Large intestine (tissue), 3 donors: ENCODE measurements at regions not wholly inside any gene's neighbourhood (a gene's known extent, or its start where the extent isn't known, plus 50 kb on each side); places are given as distances from the start of the nearest gene placed in this dataset.

Source experiments
- DNase-seq, 2 donors: peaks; one replicate each; pipeline versions ENCODE4 v3.0.0 to v3.0.0-alpha.2; 2013
- H3K27ac ChIP-seq: one replicate; pipeline ENCODE4 v1.5.1; 2013; ENCODE audit warnings: low read length
- H3K27me3 ChIP-seq: 2 replicates; pipeline ENCODE4 v1.6.1; 2013; ENCODE audit warnings: low read length; ENCODE audit not compliant: control insufficient read depth, insufficient read depth
- H3K36me3 ChIP-seq: 2 replicates; pipeline ENCODE4 v1.6.1; 2013; ENCODE audit warnings: low read length; ENCODE audit not compliant: control insufficient read depth, insufficient read depth
- H3K4me1 ChIP-seq: one replicate; pipeline ENCODE4 v1.6.1; 2013; ENCODE audit warnings: low read length; ENCODE audit not compliant: control insufficient read depth, insufficient read depth
- H3K4me3 ChIP-seq: one replicate; pipeline ENCODE4 v1.5.1; 2013; ENCODE audit warnings: low read length
- H3K9me3 ChIP-seq: one replicate; pipeline ENCODE4 v1.6.1; 2013; ENCODE audit warnings: mild to moderate bottlenecking, low read depth, low read length, moderate library complexity; ENCODE audit not compliant: control insufficient read depth
- WGBS: methylation state at CpG from one replicate; pipeline ENCODE4 v1.1.5; 2013; ENCODE audit warnings: low lambda C conversion rate; ENCODE audit not compliant: insufficient coverage; 5-methylcytosine and 5-hydroxymethylcytosine counted together

DNA sequence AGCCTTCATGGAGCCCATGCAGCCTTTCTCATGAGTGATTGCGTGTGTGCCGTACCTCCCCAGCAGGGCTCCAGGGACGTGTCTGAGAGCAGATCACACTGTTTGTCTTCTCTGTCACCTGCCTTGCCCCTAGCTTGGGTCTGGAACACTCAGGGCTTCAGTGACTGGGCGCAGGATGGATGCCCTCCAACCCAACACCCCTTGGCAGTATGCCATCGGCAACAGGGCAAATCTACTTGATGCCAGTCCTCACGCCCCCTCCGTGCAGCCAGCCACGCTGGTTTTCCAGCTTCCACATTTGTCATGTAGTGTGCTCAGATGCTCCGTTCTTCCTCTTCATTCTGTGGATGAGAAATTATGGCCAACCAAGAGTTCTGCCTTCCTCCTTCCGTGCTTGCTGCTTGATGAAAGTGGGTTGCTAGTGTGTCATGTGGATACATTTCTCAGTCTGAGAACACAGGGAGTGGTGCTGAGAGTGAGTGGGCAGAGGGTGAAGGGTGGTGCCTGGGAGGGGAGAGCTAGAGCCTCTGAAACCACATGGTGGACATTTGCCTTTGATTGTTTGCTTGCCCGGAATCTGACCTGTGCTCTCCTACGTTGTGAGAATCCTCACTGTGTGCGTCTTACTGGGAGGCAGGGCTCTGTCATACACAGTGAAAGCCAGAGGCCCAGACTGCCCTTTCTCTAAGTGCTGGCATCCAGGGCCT, 97.2 kb downstream of the FAM43A start:
- WGBS: no CpG with 5 or more reads among the region's 13 CpGs
- H3K27me3 ChIP-seq: no peaks in the 10 kb centered on the region
- H3K27ac ChIP-seq: no peak overlapping the region
- peak in 1 of 2 donors; percentile 29 for DNase-seq
- no peak overlapping the region for H3K4me3 ChIP-seq
- no peaks in the 10 kb centered on the region for H3K36me3 ChIP-seq
- no peaks in the 10 kb centered on the region for H3K9me3 ChIP-seq
- peaks cover 7% of the 10 kb centered on the region for H3K4me1 ChIP-seq

DNA sequence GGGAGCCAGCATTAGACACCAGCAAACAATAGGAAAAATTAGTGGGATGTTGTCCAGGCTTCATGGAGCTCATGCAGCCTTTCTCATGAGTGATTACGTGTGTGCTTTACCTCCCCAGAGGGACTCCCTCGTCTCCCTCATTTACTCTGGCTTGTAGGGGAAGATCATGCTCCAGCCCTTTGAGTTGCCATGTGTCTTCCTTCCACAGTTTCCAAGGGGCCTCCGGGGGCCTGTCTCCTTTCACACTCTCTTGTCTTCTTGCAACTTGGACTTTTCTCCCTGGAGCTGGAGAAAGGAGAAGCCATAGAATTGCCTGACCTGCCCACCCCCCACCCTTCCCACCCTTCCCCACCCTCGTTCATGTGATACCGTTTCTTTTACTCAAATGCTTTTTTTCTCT, 98.7 kb downstream of the FAM43A start:
- DNase-seq: peak in 1 of 2 donors; percentile 57
- Histone ChIP-seq H3K36me3 (no peaks in the 10 kb centered on the region), H3K27ac (no peak overlapping the region), H3K27me3 (no peaks in the 10 kb centered on the region), H3K9me3 (no peaks in the 10 kb centered on the region), H3K4me1 (peaks cover 7% of the 10 kb centered on the region), H3K4me3 (no peak overlapping the region)
- WGBS: no CpG with 5 or more reads among the region's 5 CpGs

DNA sequence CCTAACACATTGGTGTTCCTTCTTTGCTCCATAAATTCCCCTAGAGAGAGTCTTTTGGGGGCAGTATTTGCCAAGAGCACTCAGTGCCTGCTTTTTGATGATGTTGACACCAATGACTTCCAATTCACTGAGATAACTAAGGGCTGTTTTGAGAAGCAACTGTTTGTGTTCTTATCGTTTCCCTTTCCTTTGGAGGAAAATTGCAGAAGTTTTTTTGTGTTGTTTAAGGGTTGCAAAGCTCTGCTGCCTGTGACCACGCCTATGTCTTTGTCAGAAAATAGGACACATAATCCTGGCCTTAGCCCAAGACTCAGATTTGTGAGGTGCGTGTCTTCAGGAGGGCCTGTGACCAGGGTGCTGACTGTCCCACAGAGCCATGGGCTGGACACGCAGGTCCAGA, 99.6 kb downstream of the FAM43A start:
- no peak for DNase-seq
- Histone ChIP-seq H3K36me3 (no peaks in the 10 kb centered on the region), H3K27me3 (no peaks in the 10 kb centered on the region), H3K4me1 (peaks cover 7% of the 10 kb centered on the region), H3K9me3 (no peaks in the 10 kb centered on the region), H3K4me3 (no peak overlapping the region), H3K27ac (no peak overlapping the region)
- no CpG with 5 or more reads among the region's 4 CpGs for WGBS

DNA sequence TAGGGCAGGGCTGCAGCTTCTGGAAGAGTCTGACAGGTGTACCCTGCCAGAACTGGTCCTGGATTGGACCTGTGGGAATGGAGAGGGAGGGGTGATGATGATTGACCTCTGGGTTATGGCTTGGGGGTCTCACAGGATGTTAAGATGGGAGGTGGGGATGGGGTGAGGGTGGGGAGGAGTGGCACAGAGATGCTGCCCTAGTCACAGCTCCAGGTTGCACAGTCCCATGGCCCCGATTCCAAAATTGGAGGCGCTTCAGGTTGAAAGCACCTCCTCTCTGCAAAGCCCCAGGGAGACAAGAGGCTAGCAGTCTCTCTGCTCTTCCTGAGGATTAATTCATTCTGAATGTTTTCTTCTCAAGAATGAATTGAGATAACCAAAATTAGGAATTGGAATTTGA, 101.4 kb downstream of the FAM43A start:
- 100% methylated on average over 2 of the region's 2 CpGs for WGBS
- H3K27ac ChIP-seq: no peak overlapping the region
- no peaks in the 10 kb centered on the region for H3K36me3 ChIP-seq
- peaks cover 7% of the 10 kb centered on the region for H3K4me1 ChIP-seq
- H3K9me3 ChIP-seq: no peaks in the 10 kb centered on the region
- no peak overlapping the region for H3K4me3 ChIP-seq
- no peak for DNase-seq
- no peaks in the 10 kb centered on the region for H3K27me3 ChIP-seq

DNA sequence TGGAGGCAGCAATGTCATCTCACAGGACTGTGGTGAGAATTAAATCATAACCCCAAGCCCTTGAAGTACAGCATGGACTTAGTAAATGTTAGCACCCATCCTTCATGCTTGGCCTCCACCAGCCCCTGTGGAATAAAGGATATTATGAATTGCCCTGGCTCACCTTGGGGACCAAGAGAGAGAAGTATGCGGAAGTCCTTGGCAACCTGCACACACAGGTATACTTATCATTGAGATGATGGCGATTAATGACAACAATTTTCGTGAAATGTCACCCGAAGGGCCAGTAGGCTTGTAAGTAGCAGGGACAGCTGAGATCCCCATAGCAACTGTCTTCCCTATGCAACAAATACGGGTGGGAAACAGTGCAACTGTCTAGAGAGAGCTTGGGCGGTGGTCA, 102.0 kb downstream of the FAM43A start:
- Histone ChIP-seq H3K4me3 (no peak overlapping the region), H3K27me3 (no peaks in the 10 kb centered on the region), H3K36me3 (no peaks in the 10 kb centered on the region), H3K27ac (no peak overlapping the region), H3K9me3 (no peaks in the 10 kb centered on the region), H3K4me1 (peaks cover 7% of the 10 kb centered on the region)
- no peak for DNase-seq
- no CpG with 5 or more reads among the region's 6 CpGs for WGBS

DNA sequence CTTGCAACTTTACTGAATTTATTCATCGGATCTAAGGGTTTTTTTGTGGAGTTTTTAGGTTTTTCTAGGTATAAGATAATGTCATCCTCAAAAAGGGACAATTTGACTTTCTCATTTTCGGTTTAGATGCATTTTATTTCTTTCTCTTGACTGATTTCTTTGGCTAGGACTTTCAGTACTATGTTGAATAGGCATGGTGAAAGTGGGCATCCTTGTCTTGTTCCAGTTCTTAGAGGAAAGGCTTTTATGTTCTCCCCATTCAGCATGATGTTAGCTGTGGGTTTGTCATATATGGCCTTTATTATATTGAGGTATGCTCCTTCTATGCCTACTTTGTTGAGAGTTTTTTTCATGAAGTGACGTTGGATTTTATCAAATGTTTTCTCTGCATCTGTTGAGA, 106.7 kb downstream of the FAM43A start:
- Histone ChIP-seq H3K36me3 (no peaks in the 10 kb centered on the region), H3K4me1 (no peaks in the 10 kb centered on the region), H3K27me3 (no peaks in the 10 kb centered on the region), H3K4me3 (no peak overlapping the region), H3K27ac (no peak overlapping the region), H3K9me3 (no peaks in the 10 kb centered on the region)
- DNase-seq: no peak
- 100% methylated on average over 2 of the region's 3 CpGs for WGBS

DNA sequence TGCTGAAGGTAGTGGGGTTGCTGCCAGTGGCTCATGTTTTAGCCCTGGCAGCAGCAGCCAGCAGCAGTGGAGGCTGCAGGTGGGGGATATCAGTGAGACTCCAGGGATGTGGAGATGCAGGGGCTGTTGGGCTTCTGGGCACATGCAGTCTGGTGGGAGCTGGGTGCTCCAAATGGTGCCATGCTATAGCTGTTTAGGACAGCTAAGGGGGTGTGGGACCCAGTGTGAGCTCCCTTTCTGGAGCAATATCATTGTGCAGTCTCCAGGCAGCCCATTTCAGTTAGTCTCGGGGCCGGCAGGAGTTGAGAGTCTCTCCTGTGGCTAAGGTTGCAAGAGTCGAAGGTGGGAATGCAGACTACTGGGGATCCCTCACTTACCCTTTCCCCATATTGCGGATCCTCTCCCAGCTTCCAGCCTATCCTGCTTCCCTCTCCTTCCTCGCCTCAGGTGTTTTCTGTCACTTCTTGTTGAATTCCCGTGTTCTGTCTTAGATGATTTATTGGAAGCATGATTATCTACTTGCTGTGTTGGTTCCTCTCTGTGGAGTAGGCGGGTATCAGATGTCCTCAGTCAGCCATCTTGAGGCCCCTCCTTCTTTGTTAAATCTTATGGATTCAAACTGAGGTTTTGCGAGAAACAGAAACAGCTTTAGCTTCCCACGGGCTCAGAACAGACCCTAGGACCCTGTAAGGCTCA, 112.0 kb downstream of the FAM43A start:
- Histone ChIP-seq H3K4me1 (peaks cover 4% of the 10 kb centered on the region), H3K36me3 (no peaks in the 10 kb centered on the region), H3K27ac (no peak overlapping the region), H3K9me3 (no peaks in the 10 kb centered on the region), H3K27me3 (peaks cover 2% of the 10 kb centered on the region), H3K4me3 (no peak overlapping the region)
- DNase-seq: no peak
- WGBS: 100% methylated on average over 1 of the region's 9 CpGs

DNA sequence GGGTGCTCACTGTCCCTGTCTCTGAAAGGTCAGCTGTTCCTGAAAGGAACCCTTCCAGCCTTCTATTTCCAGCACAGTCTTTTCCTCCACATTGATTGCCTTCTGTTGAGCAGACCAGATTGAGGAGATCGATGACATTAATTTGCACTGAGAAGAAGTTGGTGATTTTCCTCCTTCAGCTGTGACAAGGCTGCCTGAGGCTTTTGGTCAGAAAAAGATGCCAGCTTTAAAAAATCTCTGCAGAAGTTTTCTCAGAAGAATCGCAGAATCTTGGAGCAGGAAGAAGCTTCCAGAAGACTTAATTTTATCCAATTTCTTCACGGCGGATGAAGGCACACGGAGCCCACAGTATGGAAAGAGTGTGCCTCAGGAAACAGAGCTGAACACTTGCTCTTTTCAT, 112.8 kb downstream of the FAM43A start:
- no peaks in the 10 kb centered on the region for H3K9me3 ChIP-seq
- WGBS: 90% methylated on average over 2 of the region's 5 CpGs
- H3K4me1 ChIP-seq: peaks cover 4% of the 10 kb centered on the region
- H3K4me3 ChIP-seq: no peak overlapping the region
- H3K27ac ChIP-seq: no peak overlapping the region
- H3K36me3 ChIP-seq: no peaks in the 10 kb centered on the region
- DNase-seq: no peak
- peaks cover 2% of the 10 kb centered on the region for H3K27me3 ChIP-seq

DNA sequence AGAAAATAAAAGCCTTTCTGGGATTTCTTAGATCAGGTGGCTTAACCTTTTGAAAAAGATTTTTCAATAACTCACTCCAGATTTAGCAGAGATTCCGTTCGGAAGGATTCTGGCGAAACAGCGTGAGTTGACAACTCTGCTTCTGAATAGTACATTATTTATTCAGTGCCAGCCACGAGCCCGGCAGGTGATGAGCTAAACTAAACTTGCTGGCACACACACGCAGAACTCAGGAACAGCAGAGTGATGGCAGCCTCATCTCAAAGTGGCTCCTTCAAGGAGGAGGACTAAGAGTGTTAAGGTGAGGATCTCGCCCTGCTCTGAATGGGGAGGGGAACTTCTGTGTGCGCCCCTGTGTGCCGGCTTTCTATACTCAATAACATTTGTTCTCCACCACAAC, 114.3 kb downstream of the FAM43A start:
- WGBS: 100% methylated on average over 3 of the region's 10 CpGs
- Histone ChIP-seq H3K9me3 (no peaks in the 10 kb centered on the region), H3K36me3 (no peaks in the 10 kb centered on the region), H3K27ac (no peak overlapping the region), H3K27me3 (peaks cover 6% of the 10 kb centered on the region), H3K4me3 (no peak overlapping the region), H3K4me1 (peaks cover 4% of the 10 kb centered on the region)
- no peak for DNase-seq

DNA sequence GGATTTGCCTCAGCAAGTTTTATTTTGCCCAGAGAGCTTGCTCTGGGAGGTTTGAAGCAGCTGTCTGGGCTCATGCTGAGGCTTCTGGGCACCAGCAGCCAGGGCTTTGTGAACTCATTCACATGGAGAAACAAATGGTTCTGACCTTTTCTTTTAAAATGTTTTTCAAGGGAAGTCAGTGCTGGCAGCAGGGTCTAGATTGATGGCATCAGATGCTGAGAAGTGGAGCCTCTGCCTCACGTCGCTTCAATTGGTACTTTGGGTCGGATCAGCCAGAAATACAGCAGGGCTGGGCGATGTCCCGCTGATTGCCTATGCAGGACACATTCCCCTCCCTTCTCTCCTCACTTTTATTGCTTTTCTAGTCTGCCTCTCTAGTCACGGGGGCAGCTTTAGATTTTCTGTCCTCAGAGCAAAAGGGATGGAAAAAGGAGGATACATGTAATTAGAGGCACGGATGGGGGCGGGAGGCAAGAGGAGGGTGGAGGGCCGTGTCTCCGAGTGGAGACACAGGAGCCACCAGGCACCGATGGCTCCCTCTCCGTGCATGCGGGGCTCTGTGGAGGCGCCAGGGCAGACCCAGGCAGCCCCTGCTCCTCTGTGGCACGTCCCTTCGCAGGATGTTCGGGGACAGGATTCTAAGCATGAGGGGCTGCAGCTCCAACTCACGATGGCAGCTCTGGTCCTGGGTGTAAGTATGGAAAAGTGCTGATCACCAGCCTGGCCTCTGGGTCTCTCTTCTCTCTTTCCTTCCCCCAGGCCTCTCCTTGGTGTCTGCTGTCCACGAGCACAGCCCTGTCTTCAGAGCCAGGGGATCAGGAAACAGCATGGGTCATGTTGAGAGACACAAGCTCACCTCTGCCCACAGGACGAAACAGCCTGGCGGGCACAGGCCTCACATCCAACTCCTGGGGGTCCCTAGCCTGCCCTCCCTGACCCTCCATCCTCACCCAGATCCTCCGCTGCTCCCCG, 116.1 kb downstream of the FAM43A start:
- WGBS: no CpG with 5 or more reads among the region's 23 CpGs

More for the DNA sequence above, 116.1 kb downstream of the FAM43A start:
- Histone ChIP-seq H3K36me3 (no peaks in the 10 kb centered on the region), H3K27ac (no peak overlapping the region), H3K27me3 (peaks cover 6% of the 10 kb centered on the region), H3K4me3 (no peak overlapping the region), H3K4me1 (peaks cover 4% of the 10 kb centered on the region), H3K9me3 (no peaks in the 10 kb centered on the region)
- no peak for DNase-seq
